ENCODE measurements at regions not wholly inside any gene's neighbourhood (a gene's known extent, or its start where the extent isn't known, plus 50 kb on each side); places are given as distances from the start of the nearest gene placed in this dataset.

GRCh38 chr4:58205446-58206235, 1095.5 kb upstream of the IGFBP7 start:
- TF ChIP-seq POLR2A (IDR thresholded peaks at IDR 0.05), result no peak
- no peak for TF ChIP-seq EP300 (IDR thresholded peaks at IDR 0.05)
